ENCODE measurements at regions not wholly inside any gene's neighbourhood (a gene's known extent, or its start where the extent isn't known, plus 50 kb on each side); places are given as distances from the start of the nearest gene placed in this dataset.

- FAIRE-seq, result no peak
- ATAC-seq, result no peak
- Histone ChIP-seq H3K27ac (no peak overlapping the region), H3K4me1 (peaks cover 8% of the 10 kb centered on the region; the same call in 1 of the 3 replicates), H3K4me2 (0 out of 3 replicates have a peak overlapping the region, but pooled peaks have one; percentile 33), H3K4me3 (no peak overlapping the region), H3K9me3 (no peaks in the 10 kb centered on the region)
- TF ChIP-seq HOXB5 (CRISPR knock-in tag; IDR thresholded peaks at IDR 0.05) (no peak), ESRRA (IDR thresholded peaks at IDR 0.05; ENCODE audit: borderline replicate concordance, low read length) (no peak), PBX3 (IDR thresholded peaks at IDR 0.05) (no peak), TFCP2L1 (CRISPR knock-in tag; IDR thresholded peaks at IDR 0.05) (no peak), REST (IDR thresholded peaks at IDR 0.05) (no peak), TP53 (CRISPR knock-in tag; IDR thresholded peaks at IDR 0.05) (no peak), CHD2 (IDR thresholded peaks at IDR 0.05; ENCODE audit: low read length, partially characterized antibody) (no peak), EP300 (IDR thresholded peaks at IDR 0.05) (no peak), FOXS1 (CRISPR knock-in tag; IDR thresholded peaks at IDR 0.05) (no peak), HEYL (CRISPR knock-in tag; IDR thresholded peaks at IDR 0.05) (no peak), EHMT2 (IDR thresholded peaks at IDR 0.05; ENCODE audit: low read depth) (no peak), BCL3 (IDR thresholded peaks at IDR 0.05) (no peak), HOXB13 (CRISPR knock-in tag; IDR thresholded peaks at IDR 0.05; ENCODE audit: low read depth) (no peak), CEBPB (IDR thresholded peaks at IDR 0.05) (no peak), KDM1A (IDR thresholded peaks at IDR 0.05; ENCODE audit: low read depth) (no peak), HOXA7 (CRISPR knock-in tag; IDR thresholded peaks at IDR 0.05) (no peak), MYC (IDR thresholded peaks at IDR 0.05; ENCODE audit: borderline replicate concordance, low read length) (no peak)
- ChIA-PET POLR2A (no interaction called here), CTCF (interaction anchor here (0.7 kb wide), 1 partner anchor 12 kb away, joined by 4 read pairs; no protein-coding TSS in a partner anchor)
- no peak for DNase-seq (ENCODE audit: low read depth in 1 of 2, low spot score in 1 of 2)
Observed at GRCh38 chr1:222891578-222891977, 76.7 kb downstream of the DISP1 start.

GRCh38 chr1:222892137-222892769 is 77.4 kb downstream of the DISP1 start:
- FAIRE-seq, result no peak
- 63% methylated on average over 8 of the region's 8 CpGs for WGBS (ENCODE audit: missing lambda C conversion rate)
- CTCF ChIA-PET, result interaction anchor here (0.7 kb wide), 1 partner anchor 11 kb away, joined by 4 read pairs; no protein-coding TSS in a partner anchor

More at GRCh38 chr1:222892137-222892769, 77.4 kb downstream of the DISP1 start:
- peaks cover 13% of the 10 kb centered on the region; the same call in 2 of the 3 replicates for H3K4me1 ChIP-seq
- POLR2A ChIA-PET, result no interaction called here
- no peaks in the 10 kb centered on the region for H3K9me3 ChIP-seq
- TF ChIP-seq USF2 (IDR thresholded peaks at IDR 0.05), result no peak
- TF ChIP-seq PBX3 (IDR thresholded peaks at IDR 0.05), result no peak
- no peak for TF ChIP-seq CTCF (IDR thresholded peaks at IDR 0.05)
- ATAC-seq (no peak), DNase-seq (ENCODE audit: low read depth in 1 of 2, low spot score in 1 of 2) (no peak)
- no peak overlapping the region for H3K4me3 ChIP-seq
- H3K27ac ChIP-seq, result no peak overlapping the region
- H3K4me2 ChIP-seq, result peak overlapping the region; percentile 33; the same call in 1 of the 3 replicates
